ENCODE measurements at regions not wholly inside any gene's neighbourhood (a gene's known extent, or its start where the extent isn't known, plus 50 kb on each side); places are given as distances from the start of the nearest gene placed in this dataset.
A peak's percentile ranks its signal among the peaks of the same experiment; 100 is the strongest.

DNA sequence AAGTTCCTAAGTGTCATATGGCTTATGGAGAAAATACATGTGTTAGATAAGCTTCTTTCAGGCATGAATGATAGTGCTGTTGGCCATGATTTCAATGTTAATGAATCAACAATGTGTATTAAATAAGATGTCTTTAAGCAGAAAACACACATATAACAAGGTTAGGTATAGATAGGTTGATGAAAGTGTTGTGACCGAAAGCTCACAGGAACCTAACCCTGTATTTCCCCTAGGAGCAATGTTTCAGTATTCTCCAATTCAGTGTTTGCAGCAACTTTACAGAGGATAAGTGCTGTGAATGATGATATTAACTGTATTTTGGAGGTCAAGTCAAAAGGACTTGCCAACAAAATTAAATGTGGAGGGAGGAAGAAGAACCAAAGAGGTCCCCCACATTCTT is 82.8 kb upstream of the PRDM11 start:
- DNase-seq (ENCODE audit: low spot score) = no peak

DNA sequence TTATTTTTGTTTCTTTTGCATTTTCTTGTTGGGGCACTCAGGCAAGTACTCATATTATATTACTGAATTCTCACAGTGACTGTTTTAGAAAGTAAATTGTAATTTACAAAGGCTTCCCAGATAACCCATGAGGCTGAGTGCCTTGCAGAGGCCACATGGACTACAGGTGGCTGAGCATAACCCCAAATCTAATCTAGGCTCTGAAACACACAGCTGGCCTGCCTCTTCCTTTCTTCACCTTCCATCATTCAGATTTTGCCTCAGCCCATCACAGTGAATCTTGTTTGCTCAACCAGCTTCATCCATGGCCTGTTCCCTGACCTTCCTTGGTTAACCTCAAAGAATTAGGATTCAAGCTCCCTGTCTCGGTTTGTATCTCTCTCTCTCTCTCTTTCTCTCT is 78.5 kb upstream of the PRDM11 start:
- DNase-seq (ENCODE audit: low spot score) = no peak

DNA sequence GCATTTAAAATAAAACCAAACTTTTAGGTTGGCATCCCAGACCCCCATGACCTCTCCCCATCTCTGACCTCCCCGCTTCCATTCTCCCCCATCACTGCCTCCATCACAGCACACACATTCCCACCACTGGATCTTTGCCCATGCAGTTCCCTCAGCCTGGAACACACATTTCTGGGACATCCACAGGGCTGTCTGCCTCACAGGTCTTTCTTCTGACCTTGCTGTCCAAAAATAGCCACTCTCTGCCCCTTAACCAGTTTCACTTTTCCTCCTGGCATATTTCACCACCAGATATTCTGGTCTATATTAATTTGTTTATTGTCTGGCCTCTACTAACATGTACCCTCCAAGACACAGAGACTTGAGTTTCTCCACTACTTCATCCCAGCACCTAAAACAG is 75.2 kb upstream of the PRDM11 start:
- no peak for DNase-seq (ENCODE audit: low spot score)

DNA sequence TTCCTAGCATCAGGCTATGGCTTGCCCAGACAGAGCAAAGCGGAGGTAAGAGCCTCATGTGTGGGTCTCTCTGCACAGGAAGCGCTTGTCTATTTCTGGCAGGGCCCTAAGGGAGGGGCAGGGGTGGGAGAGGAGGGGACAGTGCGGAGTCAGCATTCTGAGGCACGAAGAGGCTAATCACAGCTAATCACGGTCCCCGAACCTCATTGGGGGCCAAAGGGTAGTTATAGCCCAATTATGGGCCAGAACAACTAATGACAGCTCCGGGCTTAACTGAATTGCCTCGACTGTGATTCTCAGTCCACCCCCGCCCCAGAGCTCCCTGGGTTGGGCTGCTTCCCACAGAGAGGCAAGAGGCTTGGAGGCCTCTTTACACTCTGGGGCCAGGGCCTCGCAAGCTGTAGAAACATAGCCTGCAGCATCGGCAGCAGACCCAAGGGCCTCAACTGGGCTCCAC is 72.7 kb upstream of the PRDM11 start:
- DNase-seq (ENCODE audit: low spot score) = no peak

DNA sequence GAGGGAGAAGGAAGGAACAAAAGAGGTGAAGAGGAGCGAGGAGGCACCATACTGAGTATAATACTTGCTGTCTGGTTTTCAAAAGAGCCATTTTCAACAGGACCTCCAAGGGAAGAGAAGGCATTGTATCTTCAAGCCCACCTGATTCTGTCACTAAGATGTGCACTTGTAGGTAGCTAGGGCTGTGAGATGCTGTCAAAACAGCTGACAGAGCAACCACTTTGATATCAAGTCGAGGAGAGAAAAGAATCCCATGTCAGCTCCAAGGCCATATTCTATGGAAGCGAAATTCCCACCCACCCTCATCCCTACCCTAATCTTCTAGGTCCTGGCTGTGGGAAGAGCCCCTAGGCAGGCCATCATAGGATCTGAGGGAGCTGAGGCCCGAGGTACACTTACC is 70.9 kb upstream of the PRDM11 start:
- no peak for DNase-seq (ENCODE audit: low spot score)

DNA sequence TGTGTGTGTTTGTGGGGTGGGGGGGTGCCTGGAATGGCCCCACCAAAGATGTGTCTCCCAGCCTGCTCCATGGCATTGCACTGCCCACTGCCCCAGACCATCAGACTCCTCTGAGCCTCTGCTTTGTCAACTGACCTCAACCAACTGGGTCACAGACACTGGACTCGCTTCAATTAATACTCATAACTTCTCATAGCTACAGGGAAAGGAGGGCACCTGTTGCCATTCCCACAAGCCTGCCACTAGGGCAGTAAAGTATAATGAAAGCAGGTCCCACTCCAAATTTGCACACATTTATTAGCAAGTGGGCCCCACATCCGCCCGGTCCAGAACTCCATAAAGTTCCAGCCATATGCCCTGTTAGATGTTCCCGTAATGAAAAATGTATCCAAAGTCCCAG is 70.5 kb upstream of the PRDM11 start:
- DNase-seq (ENCODE audit: low spot score) = no peak

DNA sequence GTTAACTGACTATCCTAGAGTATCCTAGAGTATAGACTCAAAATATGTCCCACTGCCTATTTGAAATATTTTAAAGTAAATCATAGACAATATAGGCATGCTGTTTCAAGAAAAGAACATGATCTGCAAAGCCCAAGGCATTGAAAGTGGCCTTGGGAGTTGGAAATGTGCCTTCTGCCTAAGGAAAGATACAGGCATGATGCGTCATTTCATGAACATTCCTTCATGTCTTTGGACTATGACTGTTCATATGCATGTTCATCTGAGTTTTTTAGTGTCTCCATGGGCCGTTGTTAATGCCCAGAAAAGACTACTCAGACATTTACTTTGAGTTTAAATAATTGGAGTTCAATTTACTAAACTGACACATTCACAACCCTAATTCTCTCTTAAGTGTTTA is 69.7 kb upstream of the PRDM11 start:
- DNase-seq (ENCODE audit: low spot score) = no peak

DNA sequence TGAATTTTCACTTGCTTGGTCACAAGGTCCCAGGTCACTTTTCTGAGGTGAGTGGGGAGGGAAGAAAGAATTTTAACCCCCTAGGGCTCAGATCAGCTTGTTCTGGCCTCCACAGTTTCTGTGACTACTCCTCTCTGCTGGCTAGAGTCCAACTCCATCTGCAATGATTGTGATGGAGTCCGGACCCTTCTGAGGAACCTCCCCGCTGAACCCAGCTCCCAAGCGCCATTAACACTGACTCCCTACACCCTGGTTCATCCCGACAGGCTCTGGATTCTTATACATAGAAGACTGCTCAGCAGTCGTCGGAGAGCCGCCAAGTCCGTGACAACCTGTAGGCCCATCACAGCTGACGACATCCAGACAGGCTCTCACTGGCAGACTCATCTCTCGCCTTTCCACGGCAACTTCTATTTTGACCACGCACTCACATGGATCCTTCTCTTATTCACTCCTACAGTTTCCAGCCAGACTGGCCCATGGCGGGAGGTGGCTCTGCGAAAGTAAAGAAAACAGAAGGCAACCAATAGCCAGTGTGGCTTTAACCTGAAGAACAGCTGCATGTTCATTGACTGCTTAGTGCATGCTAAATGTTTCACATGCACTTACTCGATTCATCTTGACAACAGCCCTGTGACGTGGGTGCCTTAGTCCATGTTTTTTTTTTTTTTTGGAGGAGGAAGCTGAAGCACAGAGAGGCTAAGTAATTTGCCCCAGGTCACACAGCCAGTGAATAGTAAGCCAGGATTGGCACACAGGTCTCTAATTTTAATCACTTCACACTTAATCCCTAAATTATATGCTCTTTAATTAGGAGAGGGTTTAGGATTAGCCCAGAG is 68.0 kb upstream of the PRDM11 start:
- no peak for DNase-seq (ENCODE audit: low spot score)

DNA sequence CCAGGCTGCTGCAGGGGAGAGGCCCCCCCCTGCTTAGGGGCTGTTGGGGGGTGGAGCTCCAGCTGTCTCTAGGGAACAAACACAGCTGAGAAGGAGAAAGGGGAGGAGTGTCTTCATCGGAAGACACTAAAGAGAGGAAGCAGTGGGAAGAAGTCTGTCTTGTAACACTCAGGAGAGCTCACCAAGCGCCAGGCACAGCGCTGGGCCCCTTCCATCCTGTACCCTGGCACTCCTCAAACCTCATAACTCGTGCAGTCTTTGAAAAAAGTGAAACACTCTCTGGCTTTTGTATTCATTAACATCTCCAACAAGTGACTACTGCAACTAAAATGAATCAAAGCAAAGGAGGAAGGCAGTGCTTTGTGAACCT is 67.4 kb upstream of the PRDM11 start:
- DNase-seq (ENCODE audit: low spot score) = no peak

DNA sequence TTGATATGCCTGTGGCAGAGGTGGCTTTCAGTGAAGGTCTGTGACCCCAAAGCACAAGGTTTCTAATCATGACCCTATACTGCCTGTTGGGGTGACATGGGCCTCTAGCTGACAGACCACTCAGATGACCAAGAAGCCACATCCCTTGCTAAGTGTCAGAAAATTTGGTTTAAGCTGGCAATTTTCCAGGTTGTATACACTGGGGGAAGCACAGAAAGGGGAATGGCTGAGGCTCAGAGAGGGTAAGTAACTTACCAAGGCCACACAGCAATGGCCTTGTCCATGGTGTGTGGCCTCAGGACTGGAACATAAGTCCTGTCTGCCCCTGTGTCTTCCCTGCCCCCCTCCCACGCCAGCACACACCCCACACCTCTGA is 66.9 kb upstream of the PRDM11 start:
- no peak for DNase-seq (ENCODE audit: low spot score)

DNA sequence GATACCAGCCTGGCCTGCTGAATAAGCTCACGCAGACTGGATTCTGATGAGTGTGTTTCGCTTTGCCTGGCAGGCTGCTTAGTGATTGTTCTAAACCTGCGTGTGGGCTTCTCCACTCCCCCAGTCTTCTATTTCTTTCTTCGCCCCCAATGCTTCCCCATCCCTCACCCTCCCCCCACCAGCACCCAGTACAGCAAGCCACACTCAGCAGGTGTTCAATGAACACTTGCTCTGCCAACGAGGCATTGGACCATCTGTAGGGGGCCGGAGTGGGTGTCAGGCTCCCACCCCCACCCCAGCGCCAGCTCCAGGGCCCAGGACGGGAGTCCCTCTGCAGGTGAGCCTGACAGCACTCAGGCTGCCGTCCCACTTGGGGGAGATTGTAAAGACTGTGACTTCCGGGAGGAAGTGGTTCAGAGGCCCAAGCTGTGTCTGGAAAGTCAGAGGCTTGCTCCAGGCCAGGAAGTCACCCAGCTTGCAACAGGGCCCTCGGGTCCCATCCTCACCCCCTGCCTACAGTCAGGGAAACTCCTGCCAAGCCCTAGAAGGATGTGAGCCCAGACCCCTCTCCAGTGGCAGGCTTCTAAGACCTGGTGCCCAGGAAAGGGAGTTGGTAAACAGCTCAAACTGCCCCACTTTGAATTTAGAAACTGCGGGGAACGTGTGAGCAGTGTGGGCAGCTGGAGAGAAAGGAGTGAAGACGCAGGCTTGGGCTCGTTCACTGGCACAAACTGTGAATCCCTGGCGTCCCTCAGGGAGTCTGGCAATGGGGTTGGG is 66.3 kb upstream of the PRDM11 start:
- peak; percentile 57 for DNase-seq (ENCODE audit: low spot score)

DNA sequence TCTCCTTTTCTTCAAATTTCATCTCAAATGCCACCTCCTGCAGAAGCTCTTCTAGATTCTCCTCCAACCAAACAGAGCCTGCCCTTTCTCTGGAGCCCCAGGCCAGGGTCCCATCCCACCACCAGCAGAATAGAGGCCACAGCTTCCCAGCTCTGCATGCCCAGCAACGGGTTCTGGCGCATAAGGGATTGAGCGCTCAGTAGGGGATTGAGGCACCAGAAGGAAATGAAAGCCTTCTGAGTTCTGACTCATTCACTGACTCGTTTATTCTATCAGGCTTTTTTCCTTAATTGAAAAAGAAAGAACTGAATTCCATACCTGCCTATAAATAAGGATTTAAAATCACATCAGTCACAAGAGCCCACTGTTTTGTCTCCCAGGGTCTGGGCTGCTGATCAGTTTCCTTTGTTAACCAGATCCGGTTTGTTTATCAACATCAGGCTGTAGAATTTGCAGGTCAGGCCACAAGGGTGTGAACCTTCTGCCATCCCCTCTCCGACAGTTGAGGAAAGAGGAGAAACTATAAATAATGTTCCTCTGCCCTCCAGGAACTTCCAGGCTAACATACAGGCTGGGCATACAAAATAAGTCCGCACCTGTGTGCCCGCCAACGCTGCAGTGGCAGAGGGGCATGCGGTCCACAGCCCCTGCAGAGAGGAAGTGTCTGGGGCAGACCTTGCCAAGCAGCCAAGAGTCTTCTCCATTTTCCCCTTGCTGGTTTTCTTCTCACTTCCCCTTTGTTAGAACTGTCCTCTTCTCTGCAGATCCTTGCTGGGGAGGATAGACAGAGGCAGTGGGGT is 63.5 kb upstream of the PRDM11 start:
- DNase-seq (ENCODE audit: low spot score) = peak; percentile 49

DNA sequence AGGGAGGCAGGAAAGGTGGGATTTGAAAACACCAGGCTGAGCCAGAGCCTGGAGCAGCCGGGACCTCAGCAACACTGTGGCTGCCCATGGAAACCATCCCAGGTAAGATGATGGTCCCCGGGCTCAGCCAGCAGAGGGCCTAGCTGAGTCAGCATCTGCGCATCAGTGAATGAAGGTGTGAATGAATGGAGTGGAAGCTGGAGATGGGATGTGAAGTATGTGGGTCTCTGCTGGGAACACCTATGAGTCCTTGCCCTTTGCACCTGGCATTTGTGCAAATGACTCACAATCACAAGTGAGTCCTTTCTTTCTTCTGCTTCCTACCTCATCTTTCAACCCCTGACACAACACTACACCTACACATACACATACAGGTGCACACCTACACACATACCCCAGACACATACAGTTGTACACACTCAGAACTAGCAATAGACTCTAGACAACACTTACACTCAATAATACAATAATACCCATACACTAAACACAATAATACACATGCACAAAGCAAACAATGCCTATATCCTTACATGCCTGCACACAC is 62.8 kb upstream of the PRDM11 start:
- no peak for DNase-seq (ENCODE audit: low spot score)

DNA sequence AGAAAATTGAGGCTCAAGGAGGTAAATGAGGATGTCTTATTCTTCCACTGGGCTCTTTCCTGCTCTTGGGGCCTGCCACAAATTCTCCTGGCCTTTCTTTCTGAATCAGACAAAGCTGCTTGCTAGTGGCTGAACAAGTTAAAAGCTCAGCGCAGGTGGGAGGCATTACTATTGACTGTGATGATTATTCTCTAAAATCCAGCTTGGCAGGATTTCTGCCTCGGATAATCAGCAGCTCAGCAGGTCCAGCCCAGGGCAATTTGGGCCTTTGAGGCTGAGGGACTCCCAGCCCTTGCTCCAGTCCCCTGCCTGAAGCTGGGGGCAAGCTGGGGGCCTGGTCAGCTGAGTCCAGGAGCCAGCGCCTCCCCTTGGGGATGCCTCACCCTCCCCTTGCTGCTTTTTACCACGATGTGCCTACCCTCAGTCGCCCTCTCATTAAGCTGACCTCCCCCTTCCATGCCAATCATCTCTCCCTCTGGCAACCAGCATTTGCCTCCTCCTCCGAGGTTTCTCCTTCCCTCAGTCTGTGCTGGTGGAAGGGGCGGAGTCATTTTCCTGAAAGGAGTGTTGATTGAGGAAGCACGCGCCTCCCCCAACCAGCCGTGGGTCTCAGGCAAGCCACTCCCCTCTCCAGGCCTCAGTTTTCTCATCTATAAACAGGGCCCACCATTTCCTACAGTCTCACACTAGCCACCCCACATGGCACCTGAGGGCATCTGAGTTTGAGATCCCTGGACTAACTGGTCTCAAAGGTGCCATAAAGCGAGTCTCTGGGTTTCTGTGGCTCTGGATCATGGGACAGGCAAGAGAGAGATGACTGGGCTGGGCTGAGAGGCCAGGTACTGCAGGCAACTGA is 60.6 kb upstream of the PRDM11 start:
- DNase-seq (ENCODE audit: low spot score) = no peak

DNA sequence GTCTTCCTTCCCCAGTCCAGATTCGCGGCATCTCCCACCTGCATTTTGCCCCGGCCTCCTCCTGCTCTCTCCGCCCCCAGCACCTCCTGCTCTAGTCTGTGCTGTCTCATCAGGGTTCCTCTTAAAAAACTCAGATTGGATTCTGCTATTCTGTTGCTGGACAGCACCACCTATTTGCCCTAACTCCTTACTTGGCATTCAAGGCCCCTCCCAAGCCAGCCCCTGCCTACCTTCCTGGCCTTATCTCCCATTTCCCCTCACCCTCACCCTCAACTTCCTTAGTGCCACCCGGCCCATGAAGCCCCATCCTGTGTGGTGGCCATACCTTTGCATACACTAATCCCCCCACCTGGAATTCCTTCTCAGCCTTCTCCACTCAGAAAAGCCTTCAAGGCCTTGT is 59.9 kb upstream of the PRDM11 start:
- no peak for DNase-seq (ENCODE audit: low spot score)

DNA sequence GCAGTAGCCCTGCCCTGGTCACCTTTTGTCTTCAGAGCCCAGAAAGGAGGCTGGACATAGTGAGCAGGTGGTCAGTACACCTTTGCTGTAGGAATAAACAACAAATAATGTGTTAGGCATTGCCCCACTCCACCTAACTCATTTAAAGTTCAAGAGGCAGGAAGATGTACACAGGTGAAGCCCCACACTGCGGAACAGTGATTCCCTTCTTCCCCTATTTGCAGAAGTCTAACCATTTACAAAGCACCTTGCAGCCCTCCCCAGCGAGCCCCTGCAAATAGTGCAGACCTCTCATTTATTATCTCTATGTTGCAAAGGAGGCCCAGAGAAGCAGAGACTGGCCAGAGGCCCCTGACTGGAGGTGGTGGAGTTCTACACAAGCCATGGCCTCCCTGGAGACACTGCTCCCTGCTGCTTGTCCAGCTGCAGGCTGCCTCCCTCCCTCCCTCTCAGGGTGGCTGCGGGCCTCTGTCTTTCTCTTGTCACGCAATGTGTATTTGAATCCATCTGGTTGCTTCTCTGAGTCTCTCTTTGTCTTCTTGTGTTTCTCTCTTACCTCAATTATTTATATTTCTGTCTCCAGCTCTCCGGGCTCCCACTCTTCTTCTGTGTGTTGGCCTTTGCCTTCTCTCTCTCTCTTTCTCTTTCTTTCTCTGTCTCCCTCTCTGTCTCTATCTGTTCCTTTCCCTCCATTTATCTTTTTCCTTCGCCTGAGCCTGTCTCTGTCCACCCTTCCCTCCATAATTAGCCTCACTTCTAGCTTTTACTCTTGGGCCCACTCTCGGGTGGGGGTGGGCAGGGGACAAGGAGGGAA is 59.1 kb upstream of the PRDM11 start:
- no peak for DNase-seq (ENCODE audit: low spot score)

DNA sequence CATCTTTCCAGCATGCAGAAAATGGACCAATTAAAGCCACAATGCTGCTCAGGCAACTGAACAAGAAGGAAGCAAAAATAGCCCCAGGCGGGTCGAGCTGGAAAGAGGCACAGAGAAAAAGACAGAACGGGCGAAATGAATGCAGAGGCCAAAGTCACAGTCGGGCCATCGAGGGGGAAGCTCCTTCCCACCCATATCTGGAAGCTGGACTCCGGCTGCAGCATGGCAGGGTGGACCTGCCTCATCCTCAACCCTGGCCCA is 58.6 kb upstream of the PRDM11 start:
- no peak for DNase-seq (ENCODE audit: low spot score)

DNA sequence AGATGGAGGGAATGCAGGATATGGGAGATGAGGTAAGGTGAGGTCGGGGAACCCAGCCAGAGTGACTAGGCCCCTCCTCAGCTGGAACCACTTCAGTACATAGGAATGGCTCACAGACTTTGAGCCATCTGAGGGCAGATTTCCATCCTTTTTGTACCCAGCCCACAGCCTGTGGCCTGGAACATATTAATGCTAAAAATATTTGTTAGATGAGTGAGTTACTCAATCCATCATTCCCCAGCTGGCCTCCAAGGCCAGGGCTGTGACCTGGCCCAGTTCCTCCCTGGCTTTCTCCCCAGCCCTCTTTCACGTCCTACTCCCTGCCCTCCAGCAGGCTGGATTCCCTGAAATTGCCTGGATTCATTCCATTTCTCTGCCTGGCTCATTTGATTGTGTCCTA is 57.2 kb upstream of the PRDM11 start:
- DNase-seq (ENCODE audit: low spot score) = no peak

DNA sequence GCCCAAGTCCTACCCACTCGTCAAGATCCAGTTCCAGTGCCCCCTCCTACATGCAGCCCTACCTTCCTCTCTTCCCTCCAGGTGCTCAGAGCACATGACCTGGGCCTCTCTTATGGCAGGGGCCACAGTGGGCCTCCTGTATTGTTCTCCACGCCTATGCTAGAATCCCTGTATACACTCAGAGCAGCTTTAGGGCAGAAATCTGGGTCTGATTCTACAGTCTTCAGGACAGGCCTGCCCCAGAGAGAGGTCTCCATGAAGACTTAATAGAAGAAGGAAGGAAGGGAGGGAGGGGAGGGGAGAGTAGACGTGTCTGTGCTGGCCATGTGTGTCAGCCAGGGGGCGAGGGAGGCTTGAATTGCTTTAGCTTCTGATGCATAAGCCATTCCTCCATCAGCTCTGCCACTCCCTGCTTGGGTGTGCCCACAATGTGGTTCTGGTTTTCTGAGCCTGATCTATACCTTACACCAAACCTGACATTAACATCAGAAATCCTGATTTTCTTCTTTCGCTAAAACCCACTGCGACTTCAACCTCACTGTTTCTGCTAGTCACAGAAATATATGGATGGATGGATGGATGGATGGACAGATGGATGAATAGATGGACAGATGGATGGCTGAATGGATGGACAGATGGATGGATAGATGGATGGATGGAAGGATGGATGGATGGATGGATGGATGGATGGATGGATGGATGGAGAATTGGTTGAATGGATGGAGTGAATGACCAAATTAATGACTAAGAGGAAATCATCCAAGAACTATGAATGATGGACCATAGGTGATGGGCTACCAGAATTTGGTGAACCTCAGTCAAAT is 56.6 kb upstream of the PRDM11 start:
- no peak for DNase-seq (ENCODE audit: low spot score)

DNA sequence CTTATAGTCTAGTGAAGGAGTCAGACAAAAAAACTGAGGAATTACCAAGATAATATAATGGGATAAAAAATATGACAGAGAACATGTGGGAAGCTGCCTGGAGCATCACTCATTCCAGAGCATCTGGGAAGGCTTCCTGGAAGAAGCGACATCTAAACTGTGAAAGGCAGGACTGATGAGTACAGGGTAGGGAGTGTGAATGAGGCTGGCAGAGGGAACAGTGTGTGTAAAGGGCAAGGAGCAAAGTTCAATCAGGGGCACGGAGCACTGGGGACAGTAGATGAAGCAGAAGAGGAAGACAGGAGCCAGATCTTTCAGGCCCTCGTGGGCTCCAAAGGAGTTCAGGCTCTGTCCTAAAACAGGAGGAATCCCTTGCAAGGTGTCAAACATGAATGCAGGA is 55.8 kb upstream of the PRDM11 start:
- DNase-seq (ENCODE audit: low spot score) = no peak
